ENCODE measurements at regions not wholly inside any gene's neighbourhood (a gene's known extent, or its start where the extent isn't known, plus 50 kb on each side); places are given as distances from the start of the nearest gene placed in this dataset.

DNA sequence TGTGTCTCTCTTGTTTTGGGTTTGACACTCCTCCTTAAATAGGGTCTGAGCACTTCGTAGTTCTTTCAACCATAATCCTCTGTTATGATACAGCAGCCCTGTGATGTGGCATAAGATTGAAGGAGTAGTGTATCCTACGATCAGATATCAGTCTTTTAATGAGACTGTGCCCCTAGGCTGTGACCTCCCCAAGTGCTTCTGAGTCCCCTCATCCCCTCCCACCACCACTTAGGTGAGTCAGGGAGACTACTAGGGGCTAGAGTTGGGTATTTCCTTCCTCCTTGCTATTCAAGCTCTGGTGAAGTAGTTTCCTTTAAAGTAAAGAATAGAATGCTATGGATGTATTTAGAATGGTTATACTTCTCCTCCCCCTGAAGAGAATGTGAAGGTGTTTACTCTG lies 637.2 kb upstream of the GRAMD2B start:
- H3K9me3 ChIP-seq (ENCODE audit: control insufficient read depth in 2 of 2, insufficient read depth in 1 of 2, low read depth in 1 of 2, low read length in 1 of 2): no peaks in the 10 kb centered on the region
- H3K27me3 ChIP-seq (ENCODE audit: control insufficient read depth in 1 of 2, insufficient read depth in 2 of 2, low read length in 2 of 2): no peaks in the 10 kb centered on the region
- H3K36me3 ChIP-seq (ENCODE audit: control insufficient read depth in 2 of 2, insufficient read depth in 2 of 2, low read length in 1 of 2): no peaks in the 10 kb centered on the region
- no peak overlapping the region for H3K4me3 ChIP-seq (ENCODE audit: low read depth in 1 of 2, low read length in 2 of 2)
- H3K27ac ChIP-seq (ENCODE audit: low read depth in 2 of 2, low read length in 1 of 2): no peak overlapping the region
- WGBS, 2 donors: 68 to 74% methylated on average over 2 of the region's 2 CpGs
- H3K4me1 ChIP-seq (ENCODE audit: control insufficient read depth in 2 of 2, insufficient read depth in 2 of 2, low read length in 1 of 2): no peaks in the 10 kb centered on the region

DNA sequence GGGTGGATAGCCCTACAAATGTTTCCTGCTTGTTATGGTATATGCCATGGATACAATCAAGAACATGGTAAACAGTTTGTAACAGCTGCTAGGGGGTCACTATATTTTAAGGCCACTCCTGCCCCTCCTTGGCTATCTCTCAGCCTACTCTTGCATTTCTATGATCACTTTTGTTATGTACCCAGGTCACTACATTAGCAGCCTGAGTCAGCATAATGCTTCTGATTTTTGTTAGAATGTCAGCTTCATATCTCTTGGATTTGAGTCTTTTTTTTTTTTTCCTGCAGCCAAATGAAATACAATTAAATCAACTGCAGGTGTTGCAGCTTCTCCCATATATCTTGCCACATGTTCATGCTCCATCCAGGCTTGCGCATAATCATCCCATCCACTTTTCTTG lies 629.7 kb upstream of the GRAMD2B start:
- WGBS, 2 donors: 95 to 99% methylated on average over 1 of the region's 1 CpG
- Histone ChIP-seq H3K36me3 (ENCODE audit: control insufficient read depth in 2 of 2, insufficient read depth in 2 of 2, low read length in 1 of 2) (no peaks in the 10 kb centered on the region), H3K4me3 (ENCODE audit: low read depth in 1 of 2, low read length in 2 of 2) (no peak overlapping the region), H3K4me1 (ENCODE audit: control insufficient read depth in 2 of 2, insufficient read depth in 2 of 2, low read length in 1 of 2) (no peaks in the 10 kb centered on the region), H3K27me3 (ENCODE audit: control insufficient read depth in 1 of 2, insufficient read depth in 2 of 2, low read length in 2 of 2) (no peaks in the 10 kb centered on the region), H3K27ac (ENCODE audit: low read depth in 2 of 2, low read length in 1 of 2) (no peak overlapping the region), H3K9me3 (ENCODE audit: control insufficient read depth in 2 of 2, insufficient read depth in 1 of 2, low read depth in 1 of 2, low read length in 1 of 2) (no peaks in the 10 kb centered on the region)

DNA sequence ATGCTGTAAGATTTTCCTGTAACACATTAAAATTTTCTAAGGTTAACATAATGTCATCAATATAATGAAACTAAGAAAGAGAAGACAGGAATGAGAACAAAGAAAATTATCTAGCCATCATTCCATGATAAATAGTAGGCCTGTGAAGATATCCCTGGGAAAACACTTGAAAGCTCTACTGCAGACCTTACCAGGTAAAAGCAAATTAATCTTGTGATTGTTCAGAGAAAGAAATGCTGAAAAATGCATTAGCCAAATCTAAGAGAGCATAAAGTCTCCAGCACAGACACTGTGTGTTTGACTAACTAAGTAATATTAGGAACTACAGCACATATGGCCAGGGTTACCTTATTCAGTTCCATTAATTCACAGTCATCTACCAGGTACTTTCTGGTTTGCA lies 628.3 kb upstream of the GRAMD2B start:
- no peak overlapping the region for H3K4me3 ChIP-seq (ENCODE audit: low read depth in 1 of 2, low read length in 2 of 2)
- H3K9me3 ChIP-seq (ENCODE audit: control insufficient read depth in 2 of 2, insufficient read depth in 1 of 2, low read depth in 1 of 2, low read length in 1 of 2): no peaks in the 10 kb centered on the region
- no peak overlapping the region for H3K27ac ChIP-seq (ENCODE audit: low read depth in 2 of 2, low read length in 1 of 2)
- H3K36me3 ChIP-seq (ENCODE audit: control insufficient read depth in 2 of 2, insufficient read depth in 2 of 2, low read length in 1 of 2): no peaks in the 10 kb centered on the region
- no peaks in the 10 kb centered on the region for H3K4me1 ChIP-seq (ENCODE audit: control insufficient read depth in 2 of 2, insufficient read depth in 2 of 2, low read length in 1 of 2)
- no peaks in the 10 kb centered on the region for H3K27me3 ChIP-seq (ENCODE audit: control insufficient read depth in 1 of 2, insufficient read depth in 2 of 2, low read length in 2 of 2)

DNA sequence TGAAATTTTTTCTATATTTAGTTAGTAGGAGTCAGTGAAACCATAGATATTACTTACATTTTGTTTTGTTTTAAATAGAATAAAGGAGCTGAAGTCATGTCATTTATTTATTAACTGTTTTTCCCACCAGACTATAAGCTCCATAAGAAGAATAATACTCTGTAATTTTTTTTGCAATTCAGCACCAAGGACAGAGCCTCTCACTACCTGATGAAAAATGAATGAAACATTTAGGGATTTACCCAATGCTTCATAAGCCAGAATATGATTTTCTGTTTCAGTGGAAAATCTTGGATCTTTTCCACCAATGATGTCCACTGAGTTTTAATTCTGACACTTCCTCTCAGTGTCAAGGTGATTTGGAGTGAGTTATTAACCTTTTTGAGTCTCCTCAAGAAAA lies 624.9 kb upstream of the GRAMD2B start:
- Histone ChIP-seq H3K27ac (ENCODE audit: low read depth in 2 of 2, low read length in 1 of 2) (no peak overlapping the region), H3K4me1 (ENCODE audit: control insufficient read depth in 2 of 2, insufficient read depth in 2 of 2, low read length in 1 of 2) (no peaks in the 10 kb centered on the region), H3K36me3 (ENCODE audit: control insufficient read depth in 2 of 2, insufficient read depth in 2 of 2, low read length in 1 of 2) (no peaks in the 10 kb centered on the region), H3K9me3 (ENCODE audit: control insufficient read depth in 2 of 2, insufficient read depth in 1 of 2, low read depth in 1 of 2, low read length in 1 of 2) (no peaks in the 10 kb centered on the region), H3K27me3 (ENCODE audit: control insufficient read depth in 1 of 2, insufficient read depth in 2 of 2, low read length in 2 of 2) (no peaks in the 10 kb centered on the region), H3K4me3 (ENCODE audit: low read depth in 1 of 2, low read length in 2 of 2) (no peak overlapping the region)

DNA sequence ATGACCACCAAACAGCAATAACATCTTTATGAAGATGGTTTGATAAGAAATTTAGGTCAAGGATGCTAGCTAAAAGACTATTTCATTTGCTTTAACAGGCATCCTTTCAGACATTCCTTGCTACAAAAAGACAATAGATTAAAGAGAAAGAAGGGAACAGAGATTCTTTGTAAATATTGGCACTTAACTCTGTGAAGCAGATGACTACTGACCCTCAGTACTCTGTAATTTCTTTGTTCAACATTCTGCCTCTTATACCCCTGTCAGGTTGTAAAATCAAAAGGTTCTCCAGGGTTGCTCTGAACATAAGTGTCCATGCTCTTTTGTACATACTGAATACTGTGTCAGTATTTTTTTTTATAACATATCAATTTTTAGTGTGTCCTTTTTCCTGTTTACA lies 610.6 kb upstream of the GRAMD2B start:
- Histone ChIP-seq H3K4me1 (ENCODE audit: control insufficient read depth in 2 of 2, insufficient read depth in 2 of 2, low read length in 1 of 2) (no peaks in the 10 kb centered on the region), H3K27me3 (ENCODE audit: control insufficient read depth in 1 of 2, insufficient read depth in 2 of 2, low read length in 2 of 2) (no peaks in the 10 kb centered on the region), H3K27ac (ENCODE audit: low read depth in 2 of 2, low read length in 1 of 2) (no peak overlapping the region), H3K4me3 (ENCODE audit: low read depth in 1 of 2, low read length in 2 of 2) (no peak overlapping the region), H3K9me3 (ENCODE audit: control insufficient read depth in 2 of 2, insufficient read depth in 1 of 2, low read depth in 1 of 2, low read length in 1 of 2) (no peaks in the 10 kb centered on the region), H3K36me3 (ENCODE audit: control insufficient read depth in 2 of 2, insufficient read depth in 2 of 2, low read length in 1 of 2) (no peaks in the 10 kb centered on the region)

DNA sequence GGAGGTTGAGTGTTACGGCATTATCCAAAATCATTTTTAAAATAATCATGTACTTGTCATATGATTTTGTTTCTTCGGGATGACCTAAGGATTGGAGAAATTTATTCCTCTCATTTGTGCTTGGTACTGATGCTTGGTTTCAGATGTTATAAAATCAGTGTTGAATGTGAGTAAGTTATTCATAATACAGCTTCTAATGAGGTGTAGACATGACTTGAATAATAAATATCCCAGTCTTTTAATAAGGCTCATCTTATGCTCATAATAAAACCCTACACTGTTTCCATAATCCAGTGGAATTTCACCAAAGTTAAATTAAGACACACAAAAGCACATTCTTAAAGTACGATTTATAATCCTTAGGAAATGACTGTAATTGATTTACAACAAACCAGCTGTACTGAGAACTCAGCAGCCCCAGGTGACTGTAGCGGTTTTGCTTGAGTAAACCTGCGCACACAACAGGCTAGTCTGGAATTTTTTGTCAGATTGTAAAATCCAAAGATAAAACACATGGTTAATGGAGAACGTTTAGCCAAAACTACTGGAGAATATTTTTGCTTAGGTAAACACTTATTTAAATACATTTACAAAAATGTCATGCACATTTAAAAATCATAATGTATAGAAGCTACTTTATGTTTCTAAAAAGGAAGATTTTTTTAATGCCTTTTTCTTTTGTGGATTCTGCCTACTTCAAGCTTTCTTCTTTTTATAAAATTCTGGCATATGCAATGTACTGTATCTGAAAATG lies 609.8 kb upstream of the GRAMD2B start:
- WGBS, 2 donors: 75 to 79% methylated on average over 6 of the region's 6 CpGs
- Histone ChIP-seq H3K27me3 (ENCODE audit: control insufficient read depth in 1 of 2, insufficient read depth in 2 of 2, low read length in 2 of 2) (no peaks in the 10 kb centered on the region), H3K4me3 (ENCODE audit: low read depth in 1 of 2, low read length in 2 of 2) (no peak overlapping the region), H3K4me1 (ENCODE audit: control insufficient read depth in 2 of 2, insufficient read depth in 2 of 2, low read length in 1 of 2) (no peaks in the 10 kb centered on the region), H3K27ac (ENCODE audit: low read depth in 2 of 2, low read length in 1 of 2) (no peak overlapping the region), H3K36me3 (ENCODE audit: control insufficient read depth in 2 of 2, insufficient read depth in 2 of 2, low read length in 1 of 2) (no peaks in the 10 kb centered on the region), H3K9me3 (ENCODE audit: control insufficient read depth in 2 of 2, insufficient read depth in 1 of 2, low read depth in 1 of 2, low read length in 1 of 2) (no peaks in the 10 kb centered on the region)

DNA sequence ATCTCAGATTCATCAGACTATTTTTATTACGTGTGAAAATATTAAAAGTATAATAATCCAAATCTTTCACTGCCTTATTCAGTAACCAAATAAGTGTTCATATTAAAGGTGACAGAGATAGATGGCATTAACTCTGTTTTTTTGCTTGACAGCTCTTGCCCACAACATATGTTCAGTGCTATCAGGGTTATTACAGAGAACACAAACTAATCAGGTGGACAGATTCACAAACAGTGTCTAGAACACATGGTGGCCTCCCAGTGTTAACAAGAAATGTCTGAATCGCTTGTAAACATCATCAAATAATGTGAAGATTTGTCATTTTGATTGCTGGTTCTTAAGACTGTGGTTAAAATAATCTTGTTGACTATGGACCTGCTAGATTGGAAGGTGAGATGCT lies 609.1 kb upstream of the GRAMD2B start:
- Histone ChIP-seq H3K27ac (ENCODE audit: low read depth in 2 of 2, low read length in 1 of 2) (no peak overlapping the region), H3K36me3 (ENCODE audit: control insufficient read depth in 2 of 2, insufficient read depth in 2 of 2, low read length in 1 of 2) (no peaks in the 10 kb centered on the region), H3K4me3 (ENCODE audit: low read depth in 1 of 2, low read length in 2 of 2) (no peak overlapping the region), H3K9me3 (ENCODE audit: control insufficient read depth in 2 of 2, insufficient read depth in 1 of 2, low read depth in 1 of 2, low read length in 1 of 2) (no peaks in the 10 kb centered on the region), H3K27me3 (ENCODE audit: control insufficient read depth in 1 of 2, insufficient read depth in 2 of 2, low read length in 2 of 2) (no peaks in the 10 kb centered on the region), H3K4me1 (ENCODE audit: control insufficient read depth in 2 of 2, insufficient read depth in 2 of 2, low read length in 1 of 2) (no peaks in the 10 kb centered on the region)
- 68 to 82% methylated on average over 2 of the region's 2 CpGs for WGBS, 2 donors

DNA sequence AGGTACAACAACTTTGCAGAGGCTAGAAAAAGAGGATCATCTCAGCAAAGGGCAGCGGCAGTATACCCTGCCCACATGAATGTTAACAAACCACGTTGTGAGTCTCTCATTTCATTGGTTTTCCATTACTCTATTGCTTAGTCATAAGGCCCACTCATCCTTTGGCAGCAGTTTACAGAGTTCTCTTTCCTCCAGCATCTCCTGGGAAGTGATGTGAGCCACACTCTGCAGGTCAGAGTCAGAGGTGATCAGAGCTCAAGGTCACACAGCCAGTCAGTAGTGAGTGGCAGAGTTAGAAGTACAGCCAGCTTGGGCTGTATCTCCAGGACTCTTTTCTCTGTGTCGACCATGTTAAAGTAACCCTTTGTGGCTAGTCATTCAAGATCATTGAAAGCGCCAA lies 599.6 kb upstream of the GRAMD2B start:
- Histone ChIP-seq H3K4me3 (ENCODE audit: low read depth in 1 of 2, low read length in 2 of 2) (no peak overlapping the region), H3K4me1 (ENCODE audit: control insufficient read depth in 2 of 2, insufficient read depth in 2 of 2, low read length in 1 of 2) (no peaks in the 10 kb centered on the region), H3K9me3 (ENCODE audit: control insufficient read depth in 2 of 2, insufficient read depth in 1 of 2, low read depth in 1 of 2, low read length in 1 of 2) (no peaks in the 10 kb centered on the region), H3K36me3 (ENCODE audit: control insufficient read depth in 2 of 2, insufficient read depth in 2 of 2, low read length in 1 of 2) (no peaks in the 10 kb centered on the region), H3K27ac (ENCODE audit: low read depth in 2 of 2, low read length in 1 of 2) (no peak overlapping the region), H3K27me3 (ENCODE audit: control insufficient read depth in 1 of 2, insufficient read depth in 2 of 2, low read length in 2 of 2) (no peaks in the 10 kb centered on the region)
- WGBS, 2 donors: 80 to 83% methylated on average over 4 of the region's 4 CpGs

DNA sequence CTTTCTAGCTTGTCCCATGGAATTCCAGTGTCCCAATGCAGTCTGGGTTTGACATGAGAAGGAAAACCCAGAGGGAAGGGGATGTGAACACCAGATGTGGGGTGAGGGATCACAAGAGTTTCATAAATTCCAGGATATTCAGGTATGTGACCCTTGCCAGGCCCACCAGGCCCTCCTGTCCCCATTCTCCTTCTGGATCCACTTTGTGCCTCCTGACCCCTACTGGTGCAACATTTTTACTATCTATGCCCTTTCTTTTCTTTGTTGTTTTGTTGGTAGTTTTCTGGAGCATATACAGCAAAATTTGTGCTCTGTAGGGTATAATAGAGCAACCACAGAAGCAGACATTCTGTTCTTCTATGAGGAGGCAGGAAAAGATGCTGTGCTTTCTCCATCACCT lies 597.0 kb upstream of the GRAMD2B start:
- H3K27me3 ChIP-seq (ENCODE audit: control insufficient read depth in 1 of 2, insufficient read depth in 2 of 2, low read length in 2 of 2): no peaks in the 10 kb centered on the region
- H3K36me3 ChIP-seq (ENCODE audit: control insufficient read depth in 2 of 2, insufficient read depth in 2 of 2, low read length in 1 of 2): no peaks in the 10 kb centered on the region
- H3K4me1 ChIP-seq (ENCODE audit: control insufficient read depth in 2 of 2, insufficient read depth in 2 of 2, low read length in 1 of 2): no peaks in the 10 kb centered on the region
- H3K9me3 ChIP-seq (ENCODE audit: control insufficient read depth in 2 of 2, insufficient read depth in 1 of 2, low read depth in 1 of 2, low read length in 1 of 2): no peaks in the 10 kb centered on the region
- no peak overlapping the region for H3K27ac ChIP-seq (ENCODE audit: low read depth in 2 of 2, low read length in 1 of 2)
- H3K4me3 ChIP-seq (ENCODE audit: low read depth in 1 of 2, low read length in 2 of 2): no peak overlapping the region

DNA sequence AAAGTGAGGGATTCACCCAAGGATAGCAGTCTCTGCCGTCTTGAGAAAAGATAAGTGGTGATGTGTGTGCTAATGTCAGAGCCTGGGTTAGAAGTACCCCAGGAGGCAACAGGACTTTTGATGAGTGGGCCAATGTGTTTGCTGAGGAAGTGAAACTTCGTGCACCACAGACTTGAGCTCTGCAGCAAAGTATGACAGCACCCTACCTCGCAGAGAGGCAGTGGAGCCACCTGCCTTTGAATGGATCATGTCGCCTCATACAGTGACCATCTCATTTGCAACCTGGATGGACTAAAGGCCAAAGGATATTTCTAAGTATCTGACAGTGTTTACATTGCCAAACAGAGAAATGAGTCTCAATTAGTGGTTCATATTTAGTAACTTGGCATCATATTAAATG lies 593.9 kb upstream of the GRAMD2B start:
- 81 to 84% methylated on average over 4 of the region's 4 CpGs for WGBS, 2 donors
- Histone ChIP-seq H3K27me3 (ENCODE audit: control insufficient read depth in 1 of 2, insufficient read depth in 2 of 2, low read length in 2 of 2) (no peaks in the 10 kb centered on the region), H3K36me3 (ENCODE audit: control insufficient read depth in 2 of 2, insufficient read depth in 2 of 2, low read length in 1 of 2) (no peaks in the 10 kb centered on the region), H3K4me1 (ENCODE audit: control insufficient read depth in 2 of 2, insufficient read depth in 2 of 2, low read length in 1 of 2) (no peaks in the 10 kb centered on the region), H3K9me3 (ENCODE audit: control insufficient read depth in 2 of 2, insufficient read depth in 1 of 2, low read depth in 1 of 2, low read length in 1 of 2) (no peaks in the 10 kb centered on the region), H3K4me3 (ENCODE audit: low read depth in 1 of 2, low read length in 2 of 2) (no peak overlapping the region), H3K27ac (ENCODE audit: low read depth in 2 of 2, low read length in 1 of 2) (no peak overlapping the region)

Measured in esophagus (tissue), 2 donors.